GM12875 (cell line): ENCODE measurements at regions not wholly inside any gene's neighbourhood (a gene's known extent, or its start where the extent isn't known, plus 50 kb on each side); places are given as distances from the start of the nearest gene placed in this dataset.
"Not testable (repeated sequence)": the region's sequence is repeated elsewhere in the genome, so short reads cannot be mapped to it uniquely, and the experiment has no call there.

ENCODE experiments used
- H3K4me3 ChIP-seq: one replicate; pipeline ENCODE4 v1.5.1; 2011; ENCODE audit warnings: low read depth, low read length, control low read depth
- TF ChIP-seq, protein P1 (sequence below): IDR thresholded peaks from 2 replicates; pipeline ENCODE4 v1.5.1; 2011; ENCODE audit warnings: low read depth, mild to moderate bottlenecking, control low read depth, inconsistent platforms, low read length, moderate library complexity, borderline replicate concordance; ENCODE audit not compliant: insufficient read depth

DNA sequence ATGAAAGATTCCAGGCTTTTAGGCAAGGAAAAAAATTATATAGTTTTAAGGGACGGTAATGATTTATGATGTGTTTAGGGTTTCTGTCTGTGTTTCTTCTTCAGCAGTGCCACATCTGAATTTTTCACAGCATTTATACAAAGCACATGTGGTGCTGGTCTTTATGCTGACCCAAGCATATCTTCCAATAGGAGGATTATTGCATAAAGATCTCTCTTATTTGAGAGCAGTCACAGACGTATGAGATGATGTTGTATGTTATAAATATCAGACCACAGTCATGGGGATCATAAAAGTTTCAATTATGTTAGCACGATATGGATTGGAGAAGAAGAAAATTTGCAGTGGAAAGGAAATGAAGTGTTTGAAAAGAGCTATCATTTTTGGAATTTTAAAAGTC, 150.9 kb downstream of the RASEF start:
- TF ChIP-seq, protein P1, sequence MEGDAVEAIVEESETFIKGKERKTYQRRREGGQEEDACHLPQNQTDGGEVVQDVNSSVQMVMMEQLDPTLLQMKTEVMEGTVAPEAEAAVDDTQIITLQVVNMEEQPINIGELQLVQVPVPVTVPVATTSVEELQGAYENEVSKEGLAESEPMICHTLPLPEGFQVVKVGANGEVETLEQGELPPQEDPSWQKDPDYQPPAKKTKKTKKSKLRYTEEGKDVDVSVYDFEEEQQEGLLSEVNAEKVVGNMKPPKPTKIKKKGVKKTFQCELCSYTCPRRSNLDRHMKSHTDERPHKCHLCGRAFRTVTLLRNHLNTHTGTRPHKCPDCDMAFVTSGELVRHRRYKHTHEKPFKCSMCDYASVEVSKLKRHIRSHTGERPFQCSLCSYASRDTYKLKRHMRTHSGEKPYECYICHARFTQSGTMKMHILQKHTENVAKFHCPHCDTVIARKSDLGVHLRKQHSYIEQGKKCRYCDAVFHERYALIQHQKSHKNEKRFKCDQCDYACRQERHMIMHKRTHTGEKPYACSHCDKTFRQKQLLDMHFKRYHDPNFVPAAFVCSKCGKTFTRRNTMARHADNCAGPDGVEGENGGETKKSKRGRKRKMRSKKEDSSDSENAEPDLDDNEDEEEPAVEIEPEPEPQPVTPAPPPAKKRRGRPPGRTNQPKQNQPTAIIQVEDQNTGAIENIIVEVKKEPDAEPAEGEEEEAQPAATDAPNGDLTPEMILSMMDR: no peak
- no peak overlapping the region for H3K4me3 ChIP-seq

DNA sequence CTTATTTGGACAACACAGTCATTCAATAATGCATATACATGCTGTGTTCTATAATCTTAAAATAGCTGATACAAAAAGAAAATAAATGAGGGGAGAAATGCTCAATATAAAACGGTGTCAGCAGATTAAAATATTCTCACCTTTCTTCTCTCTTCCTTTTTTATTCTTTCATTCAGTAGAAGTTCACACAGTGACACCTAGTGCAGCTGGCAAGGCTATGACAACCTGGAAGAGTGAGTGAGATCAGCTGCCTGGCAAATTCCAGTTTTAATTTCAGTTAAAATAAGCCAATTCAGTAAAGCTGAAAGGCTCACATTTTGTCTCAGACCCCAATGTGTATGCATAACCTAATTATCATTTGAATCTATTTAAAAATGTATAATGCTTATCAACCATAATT, 150.3 kb downstream of the RASEF start:
- TF ChIP-seq, protein P1: no peak
- no peak overlapping the region for H3K4me3 ChIP-seq

DNA sequence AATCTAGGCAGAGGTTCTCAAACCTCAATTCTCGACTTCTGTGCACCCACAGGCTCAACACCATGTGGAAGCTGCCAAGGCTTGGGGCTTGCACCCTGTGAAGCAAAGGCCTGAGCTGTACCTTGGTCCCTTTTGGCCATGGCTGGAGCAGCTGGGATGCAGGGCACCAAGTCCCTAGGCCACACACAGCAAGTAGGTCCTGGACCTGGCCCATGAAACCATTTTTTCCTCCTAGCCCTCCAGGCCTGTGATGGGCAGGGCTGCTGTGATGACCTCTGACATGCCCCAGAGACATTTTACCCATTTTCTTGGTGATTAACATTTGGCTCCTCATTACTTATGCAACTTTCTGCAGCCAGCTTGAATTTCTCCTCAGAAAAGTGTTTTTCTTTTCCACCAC, 146.7 kb downstream of the RASEF start:
- not testable (repeated sequence) for H3K4me3 ChIP-seq

DNA sequence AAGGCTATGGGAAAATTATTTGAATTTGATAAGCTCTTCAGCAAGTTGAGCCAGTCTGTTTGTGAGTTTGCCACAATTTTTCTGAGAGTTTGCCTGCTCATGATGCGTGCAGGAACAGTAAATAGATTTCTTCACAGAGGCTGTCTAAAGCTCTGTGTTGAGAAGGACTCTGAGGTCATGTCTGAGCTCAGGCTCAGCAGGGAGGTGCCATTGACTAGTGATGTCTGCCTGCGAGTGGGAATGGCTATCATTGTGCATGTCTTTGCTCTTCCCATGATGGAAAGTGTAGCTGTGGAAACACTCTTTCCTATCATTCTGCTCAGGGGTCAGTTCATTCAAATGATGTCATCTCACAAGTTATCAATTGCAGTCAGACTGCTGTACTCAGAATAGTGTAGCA, 142.8 kb downstream of the RASEF start:
- TF ChIP-seq, protein P1: no peak
- no peak overlapping the region for H3K4me3 ChIP-seq

DNA sequence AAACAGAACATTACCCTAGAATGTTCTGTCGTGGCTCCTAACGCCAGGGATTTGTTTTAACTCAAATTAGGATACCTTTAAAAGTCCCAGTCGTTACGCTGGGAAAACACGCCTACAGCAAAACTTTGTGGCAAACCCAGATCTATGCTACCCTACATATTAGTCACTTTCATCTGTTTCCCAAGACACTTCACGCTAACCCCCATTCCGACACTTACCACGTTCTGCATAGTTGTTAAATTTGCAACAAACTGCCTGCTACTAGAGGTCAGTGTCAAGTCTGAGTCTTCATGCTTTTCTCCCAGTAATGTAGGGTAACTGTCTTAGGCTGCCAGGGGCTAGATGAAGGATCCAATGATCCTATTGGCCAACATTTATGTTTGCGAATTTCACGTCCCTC, 140.3 kb downstream of the RASEF start:
- H3K4me3 ChIP-seq: no peak overlapping the region
- TF ChIP-seq, protein P1: no peak

DNA sequence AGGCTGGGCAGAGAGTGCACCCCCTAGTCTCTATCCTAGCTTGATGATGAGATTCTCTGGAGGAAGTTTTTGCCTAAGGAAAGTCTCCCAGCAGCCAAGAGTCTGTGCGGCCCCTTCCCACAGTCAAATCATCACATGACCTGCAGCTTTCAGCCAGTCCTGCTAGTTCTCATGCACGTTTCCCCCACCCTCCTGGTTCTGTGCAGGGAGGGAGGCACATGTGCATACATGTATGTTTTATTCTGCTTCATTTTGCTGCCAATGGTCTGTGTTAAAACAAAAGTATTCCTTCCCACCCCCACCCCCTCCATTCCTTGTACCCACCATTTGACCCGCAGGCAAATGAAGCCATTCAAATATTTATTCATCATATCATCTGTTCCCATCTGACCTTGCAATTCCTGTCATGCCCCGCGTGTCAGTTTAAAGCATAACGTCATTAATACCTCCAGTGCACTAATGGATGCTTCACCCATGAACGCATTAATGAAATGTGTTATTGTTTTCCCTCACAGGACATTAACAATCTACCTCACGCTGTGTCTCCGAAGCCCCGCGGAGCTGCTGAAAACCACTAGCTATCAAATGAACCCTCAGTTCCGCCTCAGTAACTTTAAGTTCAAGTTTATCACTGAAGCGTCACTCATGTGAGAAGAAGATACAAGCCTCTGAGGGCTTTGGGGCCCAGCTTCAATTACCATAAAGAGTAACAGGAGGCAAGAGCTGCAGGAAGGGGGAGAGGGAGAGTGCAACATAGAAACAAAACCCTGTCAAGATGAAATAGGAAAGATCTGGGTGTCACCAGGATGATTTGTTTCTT, 139.6 kb downstream of the RASEF start:
- TF ChIP-seq, protein P1: no peak
- no peak overlapping the region for H3K4me3 ChIP-seq

DNA sequence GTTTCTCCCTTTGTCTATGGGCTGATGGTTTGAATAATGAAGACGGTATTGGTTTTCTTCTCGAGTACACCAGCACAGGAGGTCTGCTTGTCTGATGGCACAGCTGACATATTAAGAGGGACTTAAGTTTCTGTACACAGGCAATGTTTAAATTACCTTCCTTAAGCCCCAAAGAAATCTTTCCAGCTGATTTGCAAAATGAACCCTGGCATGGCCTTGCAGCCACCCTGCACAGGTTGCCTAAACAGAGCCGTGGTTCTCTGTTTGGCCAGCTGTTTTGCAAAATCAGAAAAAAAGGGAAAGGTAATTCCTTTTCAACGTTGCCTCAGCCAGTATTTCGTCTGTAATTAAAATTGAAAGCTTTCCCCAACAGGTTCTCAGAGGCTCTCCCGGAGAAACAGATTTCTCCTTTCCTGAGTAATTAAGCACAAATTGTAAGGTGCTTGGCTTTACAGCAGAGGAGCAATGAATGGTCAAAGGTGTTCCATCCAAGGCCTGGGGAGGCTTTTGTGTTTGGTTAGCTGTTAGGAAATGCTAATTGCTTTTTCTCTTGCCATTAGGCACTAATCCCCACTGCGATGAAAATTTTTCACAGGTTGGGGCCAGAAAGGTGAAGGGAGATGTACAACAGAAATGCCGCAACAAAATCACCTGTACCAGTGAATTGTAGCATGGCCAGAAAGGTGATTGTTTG, 138.9 kb downstream of the RASEF start:
- TF ChIP-seq, protein P1: no peak
- no peak overlapping the region for H3K4me3 ChIP-seq
